ENCODE measurements at regions not wholly inside any gene's neighbourhood (a gene's known extent, or its start where the extent isn't known, plus 50 kb on each side); places are given as distances from the start of the nearest gene placed in this dataset.

GRCh38 chr18:51621113-51621863 lies 423.8 kb upstream of the MEX3C start:
- H3K4me1 ChIP-seq (ENCODE audit: insufficient read depth, low read length, poor library complexity, severe bottlenecking), result no peaks in the 10 kb centered on the region
- CTCF ChIA-PET (ENCODE audit: unreplicated experiment), result no interaction called here
- H4K20me1 ChIP-seq (ENCODE audit: insufficient read depth, low read length), result no peaks in the 10 kb centered on the region
- no peaks in the 10 kb centered on the region for H3K9me2 ChIP-seq (ENCODE audit: insufficient read depth, low read length)
- no peak overlapping the region for H3K4me2 ChIP-seq (ENCODE audit: low read length)
- H2AFZ ChIP-seq (ENCODE audit: low read length), result no peak overlapping the region
- peak; percentile 76 for TF ChIP-seq CTCF (conservative IDR thresholded peaks at IDR 0.05; ENCODE audit: low read length)
- TF ChIP-seq EZH2phosphoT487 (IDR thresholded peaks at IDR 0.05; ENCODE audit: borderline replicate concordance, low read depth, low read length), result no peak
- H3K36me3 ChIP-seq (ENCODE audit: insufficient read depth, low read length), result no peaks in the 10 kb centered on the region
- no peaks in the 10 kb centered on the region for H3K9me3 ChIP-seq (ENCODE audit: low read length)
- peak; percentile 18 for DNase-seq (ENCODE audit: low spot score)
- intact Hi-C loops (cut with micrococcal nuclease; ENCODE audit: unreplicated experiment), result no loop called here
- no peak overlapping the region for H3K27ac ChIP-seq (ENCODE audit: low read depth, low read length, poor library complexity, severe bottlenecking)
- POLR2A ChIA-PET, result interaction anchor here (0.6 kb wide), 1 partner anchor 348 kb away, joined by 3 read pairs; no protein-coding TSS in a partner anchor
- H3K4me3 ChIP-seq (ENCODE audit: low read depth, low read length, poor library complexity, severe bottlenecking), result no peak overlapping the region
- no TSS peak for BruUV-seq (replicated peaks)
- no peaks in the 10 kb centered on the region for H3K79me2 ChIP-seq (ENCODE audit: insufficient read depth, low read depth, low read length)

- Histone ChIP-seq H3K4me2 (ENCODE audit: low read length) (no peak overlapping the region), H3K27ac (ENCODE audit: low read depth, low read length, poor library complexity, severe bottlenecking) (no peak overlapping the region), H4K20me1 (ENCODE audit: insufficient read depth, low read length) (no peaks in the 10 kb centered on the region), H2AFZ (ENCODE audit: low read length) (no peak overlapping the region), H3K36me3 (ENCODE audit: insufficient read depth, low read length) (no peaks in the 10 kb centered on the region), H3K9me3 (ENCODE audit: low read length) (no peaks in the 10 kb centered on the region), H3K79me2 (ENCODE audit: insufficient read depth, low read depth, low read length) (no peaks in the 10 kb centered on the region), H3K4me3 (ENCODE audit: low read depth, low read length, poor library complexity, severe bottlenecking) (no peak overlapping the region), H3K4me1 (ENCODE audit: insufficient read depth, low read length, poor library complexity, severe bottlenecking) (no peaks in the 10 kb centered on the region), H3K9me2 (ENCODE audit: insufficient read depth, low read length) (no peaks in the 10 kb centered on the region)
- CTCF ChIA-PET (ENCODE audit: unreplicated experiment), result no interaction called here
- POLR2A ChIA-PET, result no interaction called here
- BruUV-seq (replicated peaks), result no TSS peak
- TF ChIP-seq EZH2phosphoT487 (IDR thresholded peaks at IDR 0.05; ENCODE audit: borderline replicate concordance, low read depth, low read length), result no peak
- no peak for TF ChIP-seq CTCF (conservative IDR thresholded peaks at IDR 0.05; ENCODE audit: low read length)
- no peak for DNase-seq (ENCODE audit: low spot score)
- intact Hi-C loops (cut with micrococcal nuclease; ENCODE audit: unreplicated experiment), result no loop called here
These were observed 424.3 kb upstream of the MEX3C start for GRCh38 chr18:51621864-51622160.

- no peaks in the 10 kb centered on the region for H3K36me3 ChIP-seq (ENCODE audit: insufficient read depth, low read length)
- no peak overlapping the region for H3K27ac ChIP-seq (ENCODE audit: low read depth, low read length, poor library complexity, severe bottlenecking)
- H3K9me3 ChIP-seq (ENCODE audit: low read length), result no peaks in the 10 kb centered on the region
- intact Hi-C loops (cut with micrococcal nuclease; ENCODE audit: unreplicated experiment), result no loop called here
- no peak overlapping the region for H3K4me2 ChIP-seq (ENCODE audit: low read length)
- no peak overlapping the region for H3K4me3 ChIP-seq (ENCODE audit: low read depth, low read length, poor library complexity, severe bottlenecking)
- no peaks in the 10 kb centered on the region for H4K20me1 ChIP-seq (ENCODE audit: insufficient read depth, low read length)
- H3K4me1 ChIP-seq (ENCODE audit: insufficient read depth, low read length, poor library complexity, severe bottlenecking), result no peaks in the 10 kb centered on the region
- TF ChIP-seq EZH2phosphoT487 (IDR thresholded peaks at IDR 0.05; ENCODE audit: borderline replicate concordance, low read depth, low read length) (no peak), CTCF (conservative IDR thresholded peaks at IDR 0.05; ENCODE audit: low read length) (no peak)
- ChIA-PET CTCF (ENCODE audit: unreplicated experiment) (no interaction called here), POLR2A (no interaction called here)
- H3K79me2 ChIP-seq (ENCODE audit: insufficient read depth, low read depth, low read length), result no peaks in the 10 kb centered on the region
- no TSS peak for BruUV-seq (replicated peaks)
- H2AFZ ChIP-seq (ENCODE audit: low read length), result no peak overlapping the region
- H3K9me2 ChIP-seq (ENCODE audit: insufficient read depth, low read length), result no peaks in the 10 kb centered on the region
- DNase-seq (ENCODE audit: low spot score), result no peak
These were observed 425.2 kb upstream of the MEX3C start for GRCh38 chr18:51622702-51623101.

All from OCI-LY7 (cell line).